ENCODE measurements at regions not wholly inside any gene's neighbourhood (a gene's known extent, or its start where the extent isn't known, plus 50 kb on each side); places are given as distances from the start of the nearest gene placed in this dataset.

DNA sequence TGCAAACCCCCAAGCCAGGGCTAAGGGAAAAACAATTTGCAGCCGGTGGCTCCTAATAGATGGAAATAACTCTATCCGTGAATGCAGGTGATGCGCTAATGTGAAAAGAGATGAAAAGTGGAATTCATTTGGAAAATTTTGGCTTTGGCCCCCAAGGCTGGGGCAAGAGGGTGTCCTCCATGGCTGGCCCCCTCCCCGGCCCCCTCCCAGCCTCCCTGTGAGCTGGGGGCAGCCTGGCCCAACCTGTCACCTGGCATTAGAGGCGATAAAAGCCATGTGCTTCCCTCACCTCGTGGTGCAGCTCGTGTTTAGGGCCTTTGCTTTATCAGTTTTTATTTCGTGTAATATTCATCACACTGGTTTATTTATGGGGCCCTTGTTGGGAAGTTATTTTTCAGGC lies 267.2 kb downstream of the ENGASE start:
- TF ChIP-seq, protein P1, sequence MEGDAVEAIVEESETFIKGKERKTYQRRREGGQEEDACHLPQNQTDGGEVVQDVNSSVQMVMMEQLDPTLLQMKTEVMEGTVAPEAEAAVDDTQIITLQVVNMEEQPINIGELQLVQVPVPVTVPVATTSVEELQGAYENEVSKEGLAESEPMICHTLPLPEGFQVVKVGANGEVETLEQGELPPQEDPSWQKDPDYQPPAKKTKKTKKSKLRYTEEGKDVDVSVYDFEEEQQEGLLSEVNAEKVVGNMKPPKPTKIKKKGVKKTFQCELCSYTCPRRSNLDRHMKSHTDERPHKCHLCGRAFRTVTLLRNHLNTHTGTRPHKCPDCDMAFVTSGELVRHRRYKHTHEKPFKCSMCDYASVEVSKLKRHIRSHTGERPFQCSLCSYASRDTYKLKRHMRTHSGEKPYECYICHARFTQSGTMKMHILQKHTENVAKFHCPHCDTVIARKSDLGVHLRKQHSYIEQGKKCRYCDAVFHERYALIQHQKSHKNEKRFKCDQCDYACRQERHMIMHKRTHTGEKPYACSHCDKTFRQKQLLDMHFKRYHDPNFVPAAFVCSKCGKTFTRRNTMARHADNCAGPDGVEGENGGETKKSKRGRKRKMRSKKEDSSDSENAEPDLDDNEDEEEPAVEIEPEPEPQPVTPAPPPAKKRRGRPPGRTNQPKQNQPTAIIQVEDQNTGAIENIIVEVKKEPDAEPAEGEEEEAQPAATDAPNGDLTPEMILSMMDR (IDR thresholded peaks at IDR 0.05), result no peak
- TF ChIP-seq POLR2A (IDR thresholded peaks at IDR 0.05) (no peak), POLR2AphosphoS5 (IDR thresholded peaks at IDR 0.05) (no peak)
